Head of caudate nucleus (tissue), 42 donors: ENCODE measurements at regions not wholly inside any gene's neighbourhood (a gene's known extent, or its start where the extent isn't known, plus 50 kb on each side); places are given as distances from the start of the nearest gene placed in this dataset.

ENCODE experiments used
- DNase-seq, 42 donors: peaks; one replicate each; pipeline versions ENCODE4 v3.0.0 to v3.0.0-alpha.2; 2020 to 2021; ENCODE audit warnings: mixed read lengths in 7 of 42
- intact Hi-C: fragments of 100-400 bp; cut with DNase I; formaldehyde crosslinking; loops from one replicate; pipeline ENCODE4 v1.15.0; 2022

DNA sequence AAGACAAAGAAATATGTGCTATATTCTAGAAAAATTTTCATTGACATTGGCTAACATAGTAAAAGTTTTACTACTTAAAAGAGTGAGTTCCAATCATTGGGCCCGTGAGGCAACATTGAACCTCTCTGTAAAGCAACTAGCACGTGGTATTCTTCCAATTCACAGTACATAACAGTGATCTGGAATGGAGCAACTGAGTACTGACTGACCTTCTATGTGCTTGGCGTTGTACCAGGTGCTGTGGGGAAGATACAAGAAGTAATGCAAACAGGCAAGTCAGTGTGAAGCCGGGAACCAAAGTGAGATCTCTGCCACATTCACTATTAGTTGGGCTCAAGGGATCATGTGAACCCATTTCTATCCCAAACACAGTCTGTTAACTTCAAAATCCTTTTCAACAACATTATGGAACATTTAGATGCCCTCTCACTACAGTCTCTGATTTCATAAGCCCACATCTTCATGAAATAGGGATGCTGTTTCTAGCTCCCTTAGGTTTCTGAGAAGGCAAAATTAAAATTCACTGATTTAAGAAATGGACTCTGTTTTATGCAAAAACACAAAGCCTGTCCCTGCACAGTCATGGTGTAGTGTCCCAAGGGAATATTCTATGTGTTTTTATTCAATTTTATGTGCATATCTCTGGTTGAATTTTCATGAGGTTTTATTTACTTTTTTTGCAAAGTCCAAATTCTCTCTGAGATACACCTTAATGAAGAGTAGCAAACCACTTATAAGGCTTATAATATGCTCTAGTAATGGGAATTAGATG lies 61.8 kb upstream of the NCAM1 start:
- intact Hi-C loops: no loop called here
- no peak for DNase-seq

DNA sequence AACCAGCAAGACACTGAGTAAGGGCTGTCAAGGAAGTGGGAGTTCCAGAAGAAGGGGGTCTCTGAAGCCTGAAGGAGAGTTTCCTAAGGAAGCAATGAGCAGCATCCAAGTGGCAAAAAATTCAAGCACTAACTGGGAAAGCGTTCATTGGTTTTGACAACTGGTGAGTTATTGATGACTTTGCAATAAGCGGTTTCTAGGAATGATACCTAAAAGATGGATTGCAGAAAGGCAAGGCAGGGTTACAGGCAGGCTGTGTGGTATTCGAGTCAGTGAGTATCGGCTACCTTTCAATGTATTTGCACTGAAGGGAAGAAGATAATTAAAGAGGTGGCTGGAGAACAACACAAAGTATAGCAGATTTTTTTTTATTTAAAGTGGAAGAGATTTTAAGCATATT lies 59.3 kb upstream of the NCAM1 start:
- no peak for DNase-seq
- intact Hi-C loops: loop anchor here (2.0 kb wide), 1 partner anchor 57 kb away; no protein-coding TSS in a partner anchor

DNA sequence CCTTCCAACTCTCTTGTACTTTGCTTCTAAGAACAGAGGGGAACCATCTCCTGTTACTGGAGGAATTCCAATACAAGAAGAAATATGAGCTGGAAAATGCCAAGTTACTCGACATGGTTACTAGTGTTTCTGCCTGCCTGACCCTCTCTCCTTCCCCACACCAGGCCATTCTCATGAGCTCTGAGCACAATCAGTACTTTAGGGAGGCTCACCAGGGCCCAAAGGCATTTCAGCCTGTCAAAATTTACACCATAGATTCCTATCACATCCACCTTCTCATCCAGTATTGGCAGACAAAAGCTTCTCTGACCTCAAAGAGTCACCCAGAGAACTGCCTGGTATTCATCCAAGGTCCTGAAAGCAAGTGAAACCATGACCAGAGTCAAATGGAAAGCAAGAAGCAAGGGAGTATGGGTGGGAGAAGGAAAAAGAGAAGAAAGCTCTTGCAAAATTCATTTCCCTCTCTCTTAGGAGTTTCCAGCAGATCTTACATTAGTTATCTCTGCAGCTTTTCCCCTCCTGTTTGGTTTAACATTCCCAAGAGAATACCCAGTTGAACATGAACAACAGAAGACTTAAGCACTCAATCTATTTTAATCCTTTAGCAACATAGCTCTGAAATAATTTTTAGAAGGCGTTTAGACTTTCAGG lies 58.7 kb upstream of the NCAM1 start:
- intact Hi-C loops: loop anchor here (2.0 kb wide), 1 partner anchor 58 kb away; no protein-coding TSS in a partner anchor
- peak in 1 of 42 donors; percentile 43 for DNase-seq

DNA sequence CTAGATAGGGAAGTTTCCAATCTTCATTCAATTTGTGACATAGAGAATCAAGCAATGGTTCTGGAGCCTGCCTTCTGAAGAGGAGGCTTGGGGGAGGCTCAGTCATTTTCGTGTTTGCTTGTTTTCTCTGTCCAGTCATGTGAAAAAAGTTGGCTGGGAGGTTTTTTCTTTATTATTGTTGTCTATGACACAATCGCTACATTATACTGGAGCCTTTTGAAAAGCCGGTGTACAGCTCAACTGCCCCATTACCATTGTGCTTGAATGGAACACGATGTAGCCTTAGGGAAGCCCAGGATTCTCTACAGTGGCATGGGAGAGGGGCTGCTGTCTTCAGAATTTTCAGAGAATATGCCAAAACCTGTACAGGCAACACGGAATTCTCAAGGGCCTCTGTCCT lies 57.9 kb upstream of the NCAM1 start:
- DNase-seq: peak in 40 of 42 donors; percentile 9 to 86 (median 56)
- intact Hi-C loops: loop anchor here (2.0 kb wide), 1 partner anchor 59 kb away; no protein-coding TSS in a partner anchor

DNA sequence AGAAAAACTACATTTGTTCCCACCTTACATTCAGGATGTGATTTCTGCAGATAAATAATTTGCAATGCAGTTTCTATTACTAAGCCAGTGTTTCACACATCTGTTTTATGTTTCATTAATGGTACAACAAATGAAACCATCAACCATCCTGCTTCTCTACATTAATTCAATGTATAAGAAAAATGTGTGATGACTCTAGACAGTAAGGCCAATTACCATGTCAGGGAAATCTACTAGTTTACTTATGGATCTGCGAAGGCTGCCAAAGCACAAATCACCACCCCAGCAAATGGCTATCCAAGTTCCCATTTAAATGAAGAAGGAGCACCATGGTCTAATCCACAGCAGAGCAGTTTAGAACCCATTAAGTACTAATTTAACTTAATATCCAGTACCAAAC lies 50.1 kb upstream of the NCAM1 start:
- no peak for DNase-seq
- intact Hi-C loops: no loop called here
